Naive B cell (primary cell): ENCODE measurements at regions not wholly inside any gene's neighbourhood (a gene's known extent, or its start where the extent isn't known, plus 50 kb on each side); places are given as distances from the start of the nearest gene placed in this dataset.
A peak's percentile ranks its signal among the peaks of the same experiment; 100 is the strongest.

Experiments used
- ATAC-seq, 2 donors: fragments of 150-1000 bp; cut with Tn5 transposase; 2 replicates each; pipeline ENCODE4 v1.10.0; 2021; ENCODE audit warnings: low read depth in 2 of 2, mild to moderate bottlenecking in 2 of 2, moderate library complexity in 2 of 2
- DNase-seq: peaks from one replicate; pipeline ENCODE4 v3.0.0; 2022
- H3K27ac Mint-ChIP-seq, 6 donors: one replicate each; pipeline ENCODE4 v1.8.0; 2020 to 2022; ENCODE audit warnings: mild to moderate bottlenecking in 6 of 6, mixed read lengths in 6 of 6, moderate library complexity in 5 of 6, inconsistent platforms in 2 of 6
- H3K27me3 Mint-ChIP-seq, 3 donors: one replicate each; pipeline ENCODE4 v1.8.0; 2021 to 2022; ENCODE audit warnings: mixed read lengths in 3 of 3, mild to moderate bottlenecking in 1 of 3
- H3K36me3 Mint-ChIP-seq, 2 donors: one replicate each; pipeline ENCODE4 v1.8.0; 2020 to 2022; ENCODE audit warnings: mixed read lengths in 2 of 2, inconsistent platforms in 1 of 2, mild to moderate bottlenecking in 1 of 2
- H3K4me1 Mint-ChIP-seq, 3 donors: one replicate each; pipeline ENCODE4 v1.8.0; 2020 to 2022; ENCODE audit warnings: mixed read lengths in 3 of 3, inconsistent platforms in 1 of 3, mild to moderate bottlenecking in 1 of 3, moderate library complexity in 1 of 3
- H3K4me3 Mint-ChIP-seq, 8 donors: one replicate each; pipeline ENCODE4 v1.8.0; 2020 to 2022; ENCODE audit warnings: mild to moderate bottlenecking in 8 of 8, mixed read lengths in 8 of 8, moderate library complexity in 8 of 8, inconsistent platforms in 2 of 8
- H3K9me3 Mint-ChIP-seq, 7 donors: one replicate each; pipeline ENCODE4 v1.8.0; 2020 to 2022; ENCODE audit warnings: mixed read lengths in 7 of 7, mild to moderate bottlenecking in 5 of 7, inconsistent platforms in 2 of 7, moderate library complexity in 1 of 7

DNA sequence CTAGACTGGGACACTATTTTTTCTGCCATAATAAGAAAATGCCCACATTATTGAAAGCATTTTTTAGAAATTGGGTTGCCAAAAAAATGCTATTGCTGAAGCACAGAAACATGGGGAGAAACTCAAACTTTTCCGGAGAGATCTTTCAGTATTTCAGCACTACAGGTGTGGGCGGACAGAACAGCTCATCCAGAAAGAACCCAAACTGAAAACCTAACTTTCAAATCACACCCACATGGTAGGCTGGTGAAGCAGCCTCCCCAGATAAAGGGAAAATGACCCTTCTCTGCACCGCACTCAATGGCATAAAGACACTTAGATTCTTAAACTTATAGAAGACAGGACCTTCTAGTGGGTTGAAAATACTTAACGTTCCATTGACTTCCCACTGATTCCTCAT, 62.3 kb upstream of the TMPO start:
- Mint-ChIP-seq H3K27ac (no peak overlapping the region), H3K36me3 (peaks cover 3 to 19% of the 10 kb centered on the region in 2 donors), H3K4me1 (peaks cover 5 to 7% (median 6%) of the 10 kb centered on the region in 3 donors), H3K4me3 (no peak overlapping the region), H3K9me3 (peaks cover 0 to 6% (median 0%) of the 10 kb centered on the region in 7 donors), H3K27me3 (peaks cover 38 to 42% (median 42%) of the 10 kb centered on the region in 3 donors)
- no peak for ATAC-seq
- no peak for DNase-seq

DNA sequence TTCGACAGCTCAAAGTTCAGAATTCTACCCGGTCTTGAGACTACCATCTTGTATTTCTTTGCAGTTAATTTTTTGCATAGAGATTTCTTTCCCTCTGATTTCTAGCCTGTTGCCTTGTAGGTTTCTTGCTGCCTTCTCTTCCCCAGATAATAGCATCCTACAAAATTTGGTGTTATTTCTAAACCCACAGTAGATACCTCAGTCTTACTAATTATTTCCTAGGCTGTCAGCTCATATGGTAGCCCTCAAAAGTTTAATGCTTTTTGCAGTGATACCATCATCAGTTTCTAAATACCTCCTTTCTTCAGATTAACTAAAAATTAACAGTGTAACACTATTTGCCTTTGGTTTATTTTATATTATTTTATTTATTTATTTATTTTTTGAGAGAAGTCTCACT, 61.9 kb upstream of the TMPO start:
- DNase-seq, result no peak
- peaks cover 0 to 6% (median 0%) of the 10 kb centered on the region in 7 donors for H3K9me3 Mint-ChIP-seq
- no peak for ATAC-seq
- peaks cover 5 to 7% (median 6%) of the 10 kb centered on the region in 3 donors for H3K4me1 Mint-ChIP-seq
- H3K27ac Mint-ChIP-seq, result no peak overlapping the region
- peaks cover 0 to 19% of the 10 kb centered on the region in 2 donors for H3K36me3 Mint-ChIP-seq
- H3K27me3 Mint-ChIP-seq, result peaks cover 34 to 38% (median 38%) of the 10 kb centered on the region in 3 donors
- no peak overlapping the region for H3K4me3 Mint-ChIP-seq

DNA sequence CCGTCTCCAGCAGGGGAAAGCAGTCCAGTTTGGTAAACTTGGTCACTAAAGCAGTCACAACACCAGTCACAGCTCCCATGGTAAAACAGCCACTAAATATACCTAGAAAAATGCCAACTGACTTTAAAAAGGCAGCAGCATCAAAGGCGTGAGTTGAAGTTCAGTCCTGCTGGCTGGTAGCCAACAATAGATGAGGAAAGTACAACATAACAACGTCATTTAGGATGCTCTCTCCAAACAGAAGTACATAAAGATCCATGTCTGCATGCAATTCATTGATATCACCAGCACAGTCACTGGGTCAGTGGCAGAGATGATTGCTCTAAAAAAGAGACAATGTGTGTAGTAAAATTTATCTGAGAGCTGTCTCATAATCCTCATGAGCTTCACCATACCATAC, 59.3 kb upstream of the TMPO start:
- peaks cover 0 to 6% (median 0%) of the 10 kb centered on the region in 7 donors for H3K9me3 Mint-ChIP-seq
- H3K27me3 Mint-ChIP-seq, result peaks cover 33 to 38% (median 37%) of the 10 kb centered on the region in 3 donors
- H3K4me3 Mint-ChIP-seq, result peak overlapping the region in 3 of 8 donors; percentile 48 to 67 (median 59)
- no peak for DNase-seq
- peaks cover 5 to 7% (median 6%) of the 10 kb centered on the region in 3 donors for H3K4me1 Mint-ChIP-seq
- no peak overlapping the region for H3K27ac Mint-ChIP-seq
- peaks cover 0 to 19% of the 10 kb centered on the region in 2 donors for H3K36me3 Mint-ChIP-seq
- no peak for ATAC-seq

DNA sequence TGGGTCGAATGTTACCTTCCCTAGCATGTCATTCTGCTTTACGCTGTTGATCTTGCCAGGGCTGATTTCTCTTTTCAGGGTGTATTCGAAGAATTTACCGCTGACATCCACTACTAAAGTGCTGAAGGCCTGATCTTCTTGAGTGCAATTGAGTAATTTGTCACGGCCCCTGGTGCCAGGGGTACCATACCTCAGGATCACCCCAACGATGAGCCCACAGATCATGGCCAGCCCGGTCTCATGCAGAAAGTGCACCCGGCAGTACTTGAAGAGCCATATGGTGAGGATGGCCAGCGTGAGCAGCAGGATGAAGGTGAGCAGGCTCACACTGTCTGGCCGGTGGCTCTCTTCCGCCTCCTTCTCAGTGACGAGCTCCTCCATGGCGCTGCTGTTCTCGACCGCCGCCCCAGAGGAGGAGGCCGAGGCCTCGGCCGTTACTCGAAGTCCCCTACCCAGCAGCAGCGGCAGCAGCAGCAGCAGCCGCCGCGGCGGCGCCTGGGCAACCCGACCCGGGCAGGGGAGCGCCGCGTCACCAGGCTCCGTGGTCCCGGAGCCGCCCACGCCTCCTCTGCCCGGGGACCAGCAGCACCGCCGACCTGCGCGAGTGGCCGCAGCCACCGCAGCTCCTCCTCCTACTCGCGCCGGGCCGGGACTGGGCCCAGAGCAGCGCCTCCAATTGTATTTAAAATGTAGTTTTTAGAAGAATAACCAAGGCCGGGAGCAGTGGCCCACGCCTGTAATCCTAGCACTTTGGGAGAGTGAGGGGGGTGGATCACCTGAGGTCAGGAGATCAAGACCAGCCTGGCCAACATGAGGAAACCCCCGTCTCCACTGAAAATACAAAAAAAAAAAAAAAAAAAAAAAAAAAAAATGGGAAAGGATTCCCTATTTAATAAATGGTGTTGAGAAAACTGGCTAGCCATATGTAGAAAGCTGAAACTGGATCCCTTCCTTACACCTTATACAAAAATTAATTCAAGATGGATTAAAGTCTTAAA, 58.5 kb upstream of the TMPO start:
- peak overlapping the region; percentile 44 to 87 (median 66) for H3K4me3 Mint-ChIP-seq
- H3K27me3 Mint-ChIP-seq, result peaks cover 33 to 38% (median 37%) of the 10 kb centered on the region in 3 donors
- DNase-seq (peak; percentile 3), ATAC-seq (peak; percentile 59 to 61)
- peaks cover 0 to 6% (median 0%) of the 10 kb centered on the region in 7 donors for H3K9me3 Mint-ChIP-seq
- peaks cover 0 to 19% of the 10 kb centered on the region in 2 donors for H3K36me3 Mint-ChIP-seq
- peak overlapping the region in 2 of 6 donors; percentile 6 to 22 for H3K27ac Mint-ChIP-seq
- peaks cover 5 to 7% (median 6%) of the 10 kb centered on the region in 3 donors for H3K4me1 Mint-ChIP-seq

DNA sequence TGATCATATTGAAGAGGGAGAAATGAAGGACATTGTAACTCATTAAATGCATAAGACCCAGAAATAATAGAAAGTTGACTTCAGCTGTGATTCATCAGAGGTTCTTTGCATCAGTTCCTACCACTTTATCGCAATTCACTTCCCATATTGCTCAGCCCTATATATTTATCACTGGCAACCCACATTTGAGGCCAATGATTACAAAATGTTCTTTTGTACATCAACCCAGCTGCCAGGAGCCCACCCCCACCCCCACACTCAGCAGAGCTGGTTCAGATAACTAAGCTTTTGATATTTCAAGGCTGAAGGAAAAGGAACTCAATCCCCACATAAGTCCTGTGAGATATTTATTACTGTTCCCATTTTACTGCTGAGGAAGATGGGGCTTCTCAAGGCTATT, 51.2 kb upstream of the TMPO start:
- Mint-ChIP-seq H3K27me3 (peaks cover 0 to 5% (median 0%) of the 10 kb centered on the region in 3 donors), H3K36me3 (no peaks in the 10 kb centered on the region), H3K4me3 (no peak overlapping the region), H3K4me1 (no peaks in the 10 kb centered on the region), H3K9me3 (no peaks in the 10 kb centered on the region), H3K27ac (peak overlapping the region in 1 of 6 donors; percentile 23)
- ATAC-seq (no peak), DNase-seq (no peak)

DNA sequence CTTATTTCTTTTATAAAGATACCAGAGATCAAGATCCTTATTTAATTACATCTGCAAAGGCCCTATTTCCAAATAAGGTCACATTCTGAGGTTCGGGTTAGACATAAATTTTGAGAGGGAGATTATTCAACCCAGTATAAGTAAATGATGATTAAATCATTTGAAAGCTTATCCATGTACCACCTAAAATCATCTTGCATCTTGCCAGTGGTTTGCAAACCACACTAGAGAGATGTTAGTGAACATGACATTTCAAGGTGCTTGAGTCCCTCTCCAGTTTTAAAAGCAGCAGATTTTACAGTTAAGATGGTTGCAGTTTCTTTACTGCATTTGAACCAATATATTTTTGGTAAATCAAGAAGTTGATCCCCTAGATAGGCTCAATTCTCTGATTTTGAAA, 49.9 kb upstream of the TMPO start:
- no peak for DNase-seq

More for the DNA sequence above, 49.9 kb upstream of the TMPO start:
- Mint-ChIP-seq H3K4me1 (no peaks in the 10 kb centered on the region), H3K27ac (no peak overlapping the region), H3K9me3 (no peaks in the 10 kb centered on the region), H3K4me3 (no peak overlapping the region), H3K27me3 (peaks cover 0 to 6% (median 3%) of the 10 kb centered on the region in 3 donors), H3K36me3 (no peaks in the 10 kb centered on the region)
- no peak for ATAC-seq
